GM12878 (cell line): ENCODE measurements at regions not wholly inside any gene's neighbourhood (a gene's known extent, or its start where the extent isn't known, plus 50 kb on each side); places are given as distances from the start of the nearest gene placed in this dataset.
"Not testable (repeated sequence)": the region's sequence is repeated elsewhere in the genome, so short reads cannot be mapped to it uniquely, and the experiment has no call there.

Experiments used
- BCL11A ChIP-seq: IDR thresholded peaks from 2 replicates; pipeline ENCODE4 v1.6.1; 2011; ENCODE audit warnings: low read depth, low read length
- BHLHE40 ChIP-seq, 2 experiments: fragments of 450-650 bp in 1 of 2; IDR thresholded peaks; 2 replicates each; pipeline ENCODE4 v1.6.1; 2011 to 2017; ENCODE audit warnings: low read depth in 2 of 2, borderline replicate concordance in 1 of 2, improper control_type of control experiment in 1 of 2, low read length in 1 of 2, mild to moderate bottlenecking in 1 of 2
- CREB1 ChIP-seq: IDR thresholded peaks from 2 replicates; pipeline ENCODE4 v1.6.1; 2012; ENCODE audit warnings: low read depth, mild to moderate bottlenecking, inconsistent platforms
- RAD21 ChIP-seq: IDR thresholded peaks from 2 replicates; pipeline ENCODE4 v1.6.1; 2011; ENCODE audit warnings: mild to moderate bottlenecking, low read depth, low read length, moderate library complexity; ENCODE audit not compliant: insufficient read depth
- SREBF2 ChIP-seq: IDR thresholded peaks from 2 replicates; pipeline ENCODE4 v1.6.1; 2012; ENCODE audit warnings: mild to moderate bottlenecking, low read length
- ZZZ3 ChIP-seq: IDR thresholded peaks from 2 replicates; pipeline ENCODE4 v1.6.1; 2011; ENCODE audit warnings: low read depth; ENCODE audit not compliant: control insufficient read depth, insufficient read length
- TF ChIP-seq, protein P1 (sequence below): IDR thresholded peaks from 2 replicates; pipeline ENCODE4 v1.6.1; 2012; ENCODE audit warnings: low read depth, low read length, improper control_type of control experiment
- TF ChIP-seq, protein P2 (sequence below): IDR thresholded peaks from 2 replicates; pipeline ENCODE4 v1.6.1; 2011; ENCODE audit warnings: low read depth, low read length, improper control_type of control experiment, borderline replicate concordance

DNA sequence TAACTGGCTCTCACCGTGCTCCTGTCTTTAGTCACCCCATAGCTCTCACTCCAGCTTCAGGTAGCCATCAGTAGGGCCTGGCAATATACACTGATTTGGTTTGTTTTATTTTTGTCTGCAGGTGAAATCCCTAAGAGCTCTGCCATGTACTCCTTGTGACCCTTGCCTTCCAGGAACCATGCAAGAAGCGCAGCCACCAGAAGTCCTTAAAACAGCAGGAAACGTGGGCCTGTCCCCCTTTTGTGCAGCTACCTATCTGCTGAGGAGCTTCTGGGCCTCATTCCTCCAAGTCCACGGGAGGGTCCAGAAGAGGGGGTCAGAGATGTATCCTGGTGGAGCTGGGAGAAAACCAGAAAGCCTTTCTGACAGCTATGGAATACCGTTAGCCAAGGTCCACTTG lies 399.1 kb downstream of the FAM72C start:
- not testable (repeated sequence) for TF ChIP-seq SREBF2; BCL11A; ZZZ3; BHLHE40 (IDR thresholded peaks at IDR 0.05; ENCODE audit: borderline replicate concordance in 1 of 2, low read depth in 2 of 2, low read length in 1 of 2); CREB1; RAD21
- TF ChIP-seq, protein P1, sequence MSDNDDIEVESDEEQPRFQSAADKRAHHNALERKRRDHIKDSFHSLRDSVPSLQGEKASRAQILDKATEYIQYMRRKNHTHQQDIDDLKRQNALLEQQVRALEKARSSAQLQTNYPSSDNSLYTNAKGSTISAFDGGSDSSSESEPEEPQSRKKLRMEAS = not testable (repeated sequence)
- TF ChIP-seq, protein P2, sequence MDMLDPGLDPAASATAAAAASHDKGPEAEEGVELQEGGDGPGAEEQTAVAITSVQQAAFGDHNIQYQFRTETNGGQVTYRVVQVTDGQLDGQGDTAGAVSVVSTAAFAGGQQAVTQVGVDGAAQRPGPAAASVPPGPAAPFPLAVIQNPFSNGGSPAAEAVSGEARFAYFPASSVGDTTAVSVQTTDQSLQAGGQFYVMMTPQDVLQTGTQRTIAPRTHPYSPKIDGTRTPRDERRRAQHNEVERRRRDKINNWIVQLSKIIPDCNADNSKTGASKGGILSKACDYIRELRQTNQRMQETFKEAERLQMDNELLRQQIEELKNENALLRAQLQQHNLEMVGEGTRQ = not testable (repeated sequence)
